ENCODE measurements at regions not wholly inside any gene's neighbourhood (a gene's known extent, or its start where the extent isn't known, plus 50 kb on each side); places are given as distances from the start of the nearest gene placed in this dataset.

GRCh38 chr10:7071421-7071820, 339.4 kb downstream of the SFMBT2 start:
- TF ChIP-seq CTCF (IDR thresholded peaks at IDR 0.05; ENCODE audit: low read length) (no peak), EZH2 (IDR thresholded peaks at IDR 0.05; ENCODE audit: borderline replicate concordance, low read length) (no peak)
